Esophagus muscularis mucosa (tissue), 4 donors: ENCODE measurements at regions not wholly inside any gene's neighbourhood (a gene's known extent, or its start where the extent isn't known, plus 50 kb on each side); places are given as distances from the start of the nearest gene placed in this dataset.
A peak's percentile ranks its signal among the peaks of the same experiment; 100 is the strongest.

Experiments
- DNase-seq: peaks from one replicate; pipeline ENCODE4 v3.0.0-alpha.2; 2017; ENCODE audit errors: extremely low spot score
- H3K27ac ChIP-seq, 4 donors: fragments of 200-600 bp; sonication (generic); replicated peaks in 1 of 4; 1 replicate in 3 of 4; 2 replicates in 1 of 4; pipeline ENCODE4 v1.5.1; 2016 to 2019; ENCODE audit warnings: mild to moderate bottlenecking in 1 of 4
- H3K27me3 ChIP-seq, 4 donors: fragments of 200-600 bp; sonication (generic); one replicate each; pipeline versions ENCODE4 v1.5.1 to v1.6.0; 2016 to 2019
- H3K36me3 ChIP-seq, 4 donors: fragments of 200-600 bp; sonication (generic); one replicate each; pipeline ENCODE4 v1.5.1; 2016 to 2019
- H3K4me1 ChIP-seq, 4 donors: fragments of 200-600 bp; sonication (generic); one replicate each; pipeline ENCODE4 v1.5.1; 2016 to 2019
- H3K4me3 ChIP-seq, 4 donors: fragments of 200-600 bp; sonication (generic); 1 replicate in 2 of 4; 2 replicates in 2 of 4; pipeline ENCODE4 v1.5.1; 2016 to 2019; ENCODE audit warnings: mild to moderate bottlenecking in 4 of 4, moderate library complexity in 1 of 4
- H3K9me3 ChIP-seq, 4 donors: fragments of 200-600 bp; sonication (generic); 1 replicate in 3 of 4; 2 replicates in 1 of 4; pipeline ENCODE4 v1.5.1; 2016 to 2019
- EP300 ChIP-seq: sonication (generic); formaldehyde crosslinking; IDR thresholded peaks from one replicate; pipeline ENCODE4 v1.6.1; 2017; ENCODE audit warnings: antibody characterized with exemption
- POLR2A ChIP-seq: fragments of 450-650 bp; IDR thresholded peaks from one replicate; pipeline ENCODE4 v1.6.1; 2017; ENCODE audit warnings: antibody characterized with exemption, moderate library complexity, mild to moderate bottlenecking, low read depth
- POLR2AphosphoS5 ChIP-seq, 2 donors: sonication (generic); formaldehyde crosslinking; IDR thresholded peaks; one replicate each; pipeline ENCODE4 v1.6.1; 2017; ENCODE audit warnings: antibody characterized with exemption in 2 of 2
- WGBS: methylation state at CpG from one replicate; pipeline ENCODE4 v1.1.5; 2018; 5-methylcytosine and 5-hydroxymethylcytosine counted together
- intact Hi-C: fragments of 100-400 bp; cut with DNase I; formaldehyde crosslinking; loops from one replicate; pipeline ENCODE4 v1.15.1; 2023
- TF ChIP-seq, protein P1 (sequence below), 3 experiments: fragments of 200-600 bp in 2 of 3; fragments of 450-650 bp in 1 of 3; sonication (generic) in 2 of 3; IDR thresholded peaks; one replicate each; pipeline ENCODE4 v1.5.1; 2017 to 2019; ENCODE audit warnings: antibody characterized with exemption in 3 of 3, mild to moderate bottlenecking in 2 of 3, moderate library complexity in 1 of 3

DNA sequence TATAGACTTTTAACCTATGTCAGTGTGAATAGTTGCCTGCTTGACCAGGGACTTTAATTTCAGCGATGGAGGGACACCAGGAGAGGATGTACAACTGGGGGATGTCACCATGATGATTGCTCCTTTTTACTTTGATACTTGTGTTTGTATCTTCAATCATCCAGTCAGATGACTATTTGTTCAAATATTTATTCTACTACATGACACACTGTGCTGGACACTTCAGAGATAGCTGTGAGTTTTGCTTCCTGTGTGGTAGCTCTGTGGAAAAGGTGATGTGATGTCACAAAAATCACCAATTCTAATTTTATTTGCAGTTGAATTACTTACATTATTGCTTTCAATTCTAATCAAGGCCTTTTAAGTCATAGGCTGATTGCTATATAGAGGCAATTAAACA is 62.7 kb upstream of the CREB5 start:
- Histone ChIP-seq H3K4me1 (peaks cover 17 to 31% (median 26%) of the 10 kb centered on the region in 4 donors), H3K9me3 (no peaks in the 10 kb centered on the region), H3K36me3 (no peaks in the 10 kb centered on the region), H3K27ac (no peak overlapping the region), H3K4me3 (no peak overlapping the region), H3K27me3 (no peaks in the 10 kb centered on the region)
- intact Hi-C loops = no loop called here
- TF ChIP-seq EP300 (no peak), POLR2AphosphoS5 (IDR thresholded peaks at IDR 0.05) (no peak), POLR2A (no peak)
- TF ChIP-seq, protein P1, sequence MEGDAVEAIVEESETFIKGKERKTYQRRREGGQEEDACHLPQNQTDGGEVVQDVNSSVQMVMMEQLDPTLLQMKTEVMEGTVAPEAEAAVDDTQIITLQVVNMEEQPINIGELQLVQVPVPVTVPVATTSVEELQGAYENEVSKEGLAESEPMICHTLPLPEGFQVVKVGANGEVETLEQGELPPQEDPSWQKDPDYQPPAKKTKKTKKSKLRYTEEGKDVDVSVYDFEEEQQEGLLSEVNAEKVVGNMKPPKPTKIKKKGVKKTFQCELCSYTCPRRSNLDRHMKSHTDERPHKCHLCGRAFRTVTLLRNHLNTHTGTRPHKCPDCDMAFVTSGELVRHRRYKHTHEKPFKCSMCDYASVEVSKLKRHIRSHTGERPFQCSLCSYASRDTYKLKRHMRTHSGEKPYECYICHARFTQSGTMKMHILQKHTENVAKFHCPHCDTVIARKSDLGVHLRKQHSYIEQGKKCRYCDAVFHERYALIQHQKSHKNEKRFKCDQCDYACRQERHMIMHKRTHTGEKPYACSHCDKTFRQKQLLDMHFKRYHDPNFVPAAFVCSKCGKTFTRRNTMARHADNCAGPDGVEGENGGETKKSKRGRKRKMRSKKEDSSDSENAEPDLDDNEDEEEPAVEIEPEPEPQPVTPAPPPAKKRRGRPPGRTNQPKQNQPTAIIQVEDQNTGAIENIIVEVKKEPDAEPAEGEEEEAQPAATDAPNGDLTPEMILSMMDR (IDR thresholded peaks at IDR 0.05) = no peak
- DNase-seq = no peak
- 94% methylated on average over 1 of the region's 1 CpG for WGBS

DNA sequence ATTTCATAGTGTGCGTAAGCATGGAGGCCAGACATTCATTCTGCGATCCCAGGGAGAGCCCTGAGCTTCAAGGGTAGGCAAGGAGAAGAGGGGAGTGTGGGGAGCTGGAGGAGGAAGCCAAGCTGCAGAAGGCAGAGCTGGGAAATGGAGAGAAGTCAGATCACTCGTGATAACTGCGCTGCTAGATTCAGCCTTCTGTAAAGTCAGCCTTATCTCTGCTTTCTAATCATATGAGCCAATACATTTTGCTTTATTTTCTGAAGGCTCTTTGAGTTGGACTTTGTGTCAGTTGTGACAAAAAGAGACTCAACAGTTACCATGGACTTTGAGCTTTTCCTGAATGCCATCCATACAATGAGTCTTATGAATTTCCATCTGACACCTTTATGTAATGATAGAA is 61.7 kb upstream of the CREB5 start:
- Histone ChIP-seq H3K4me1 (peaks cover 17 to 31% (median 26%) of the 10 kb centered on the region in 4 donors), H3K4me3 (no peak overlapping the region), H3K36me3 (no peaks in the 10 kb centered on the region), H3K9me3 (no peaks in the 10 kb centered on the region), H3K27ac (no peak overlapping the region), H3K27me3 (no peaks in the 10 kb centered on the region)
- no peak for DNase-seq
- intact Hi-C loops = no loop called here
- 92% methylated on average over 4 of the region's 4 CpGs for WGBS
- TF ChIP-seq, protein P1 (IDR thresholded peaks at IDR 0.05) = no peak
- no peak for TF ChIP-seq POLR2AphosphoS5 (IDR thresholded peaks at IDR 0.05)
- no peak for TF ChIP-seq POLR2A
- no peak for TF ChIP-seq EP300

DNA sequence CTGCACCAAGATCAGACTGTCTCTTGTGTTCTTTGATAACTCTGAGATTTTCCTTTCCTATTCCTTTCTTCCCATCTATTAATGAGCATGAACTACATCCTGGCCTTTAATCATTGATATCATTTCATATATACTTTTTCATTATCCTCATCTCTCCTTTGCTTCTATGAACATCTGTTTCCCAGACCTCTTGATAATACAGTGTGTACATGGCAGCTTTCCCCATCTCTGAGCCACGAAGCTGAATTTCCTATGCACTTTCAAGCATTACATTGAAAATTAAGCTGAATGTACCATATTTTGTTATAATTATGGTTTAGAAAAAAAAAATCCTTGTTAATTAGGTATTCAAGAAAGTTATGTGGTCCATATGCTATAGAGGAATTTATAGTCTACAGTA is 60.9 kb upstream of the CREB5 start:
- no peaks in the 10 kb centered on the region for H3K27me3 ChIP-seq
- no peak for DNase-seq
- H3K27ac ChIP-seq = no peak overlapping the region
- H3K4me3 ChIP-seq = no peak overlapping the region
- no peaks in the 10 kb centered on the region for H3K36me3 ChIP-seq
- intact Hi-C loops = no loop called here
- TF ChIP-seq POLR2A = no peak
- TF ChIP-seq, protein P1 (IDR thresholded peaks at IDR 0.05) = no peak
- H3K9me3 ChIP-seq = no peaks in the 10 kb centered on the region
- 80% methylated on average over 1 of the region's 1 CpG for WGBS
- peaks cover 17 to 27% (median 22%) of the 10 kb centered on the region in 4 donors for H3K4me1 ChIP-seq

DNA sequence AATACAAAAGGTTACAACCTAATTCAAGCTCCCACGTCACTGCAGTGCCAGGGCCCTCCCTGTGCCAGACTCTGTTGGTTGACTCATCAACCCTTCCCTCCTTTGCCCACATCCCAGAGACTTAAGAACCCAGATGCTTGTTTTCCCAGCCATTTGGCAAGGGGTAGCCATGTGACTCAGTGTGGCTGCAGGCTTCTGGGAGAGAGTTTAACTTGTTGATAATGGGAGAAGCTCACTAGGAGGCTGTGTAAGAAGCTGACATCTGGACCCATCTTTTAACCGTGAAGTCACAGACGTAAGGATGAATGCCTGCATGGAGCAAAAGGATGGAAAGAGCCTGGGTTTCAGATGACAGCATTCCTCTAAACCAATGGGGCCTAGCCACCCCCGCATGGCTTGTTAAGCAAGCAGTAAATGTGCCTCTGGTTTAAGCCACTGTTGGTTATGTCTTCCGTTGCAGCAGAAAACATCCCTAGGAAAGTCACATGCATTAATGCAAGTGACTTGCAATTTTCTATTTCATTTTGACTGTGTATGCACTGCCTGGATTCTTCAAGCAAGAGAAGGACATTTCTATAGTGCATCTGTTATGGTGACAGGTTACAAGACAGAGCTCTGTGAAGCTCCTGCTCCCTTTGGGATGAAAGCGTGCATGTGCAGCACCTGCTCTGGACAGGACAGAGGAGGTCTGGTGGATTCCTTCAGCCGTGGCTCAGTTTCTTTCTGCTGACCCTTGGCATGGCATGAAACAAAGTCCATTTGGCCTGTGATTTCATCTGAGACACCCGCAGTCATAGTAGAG is 57.5 kb upstream of the CREB5 start:
- Histone ChIP-seq H3K4me1 (no peaks in the 10 kb centered on the region), H3K27me3 (no peaks in the 10 kb centered on the region), H3K4me3 (no peak overlapping the region), H3K36me3 (no peaks in the 10 kb centered on the region), H3K9me3 (no peaks in the 10 kb centered on the region), H3K27ac (no peak overlapping the region)
- DNase-seq = peak; percentile 72
- TF ChIP-seq POLR2A (no peak), POLR2AphosphoS5 (IDR thresholded peaks at IDR 0.05) (no peak), EP300 (no peak)
- TF ChIP-seq, protein P1 (IDR thresholded peaks at IDR 0.05) = no peak
- 90% methylated on average over 8 of the region's 8 CpGs for WGBS
- intact Hi-C loops = no loop called here
